ENCODE measurements at regions not wholly inside any gene's neighbourhood (a gene's known extent, or its start where the extent isn't known, plus 50 kb on each side); places are given as distances from the start of the nearest gene placed in this dataset.
"Not testable (repeated sequence)": the region's sequence is repeated elsewhere in the genome, so short reads cannot be mapped to it uniquely, and the experiment has no call there.

DNA sequence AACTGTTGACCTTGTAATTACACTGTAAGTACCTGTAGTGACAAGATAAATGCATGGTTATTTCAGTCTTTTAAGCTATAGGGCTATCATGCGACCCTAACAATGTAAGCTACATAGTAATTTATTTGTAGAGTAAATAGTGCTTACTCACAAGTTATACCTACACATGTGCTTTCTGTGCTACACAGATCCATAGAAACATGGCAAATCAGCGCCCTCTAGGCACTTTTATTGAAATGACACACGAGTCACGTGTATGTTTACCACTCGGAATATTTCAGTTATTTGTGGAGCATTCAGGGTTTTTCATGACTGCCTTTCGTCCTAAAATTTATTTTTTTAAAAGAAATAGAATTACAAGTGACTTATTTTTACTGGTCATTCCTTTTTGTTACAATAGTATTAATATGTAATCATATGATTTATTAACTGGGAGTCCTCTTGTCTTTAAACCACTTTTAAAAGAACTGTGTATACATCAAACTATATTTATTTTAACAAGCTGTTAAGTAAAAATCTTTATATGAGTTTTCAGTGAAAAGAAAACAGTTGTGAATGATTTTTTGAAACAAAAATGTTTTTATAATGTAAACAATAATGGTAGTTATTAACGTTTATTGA, 1242.3 kb upstream of the WWC1 start:
- DNase-seq (ENCODE audit: low spot score) = no peak

GRCh38 chr5:167049771-167050567, 1241.5 kb upstream of the WWC1 start:
- no peak for DNase-seq (ENCODE audit: low spot score)

DNA sequence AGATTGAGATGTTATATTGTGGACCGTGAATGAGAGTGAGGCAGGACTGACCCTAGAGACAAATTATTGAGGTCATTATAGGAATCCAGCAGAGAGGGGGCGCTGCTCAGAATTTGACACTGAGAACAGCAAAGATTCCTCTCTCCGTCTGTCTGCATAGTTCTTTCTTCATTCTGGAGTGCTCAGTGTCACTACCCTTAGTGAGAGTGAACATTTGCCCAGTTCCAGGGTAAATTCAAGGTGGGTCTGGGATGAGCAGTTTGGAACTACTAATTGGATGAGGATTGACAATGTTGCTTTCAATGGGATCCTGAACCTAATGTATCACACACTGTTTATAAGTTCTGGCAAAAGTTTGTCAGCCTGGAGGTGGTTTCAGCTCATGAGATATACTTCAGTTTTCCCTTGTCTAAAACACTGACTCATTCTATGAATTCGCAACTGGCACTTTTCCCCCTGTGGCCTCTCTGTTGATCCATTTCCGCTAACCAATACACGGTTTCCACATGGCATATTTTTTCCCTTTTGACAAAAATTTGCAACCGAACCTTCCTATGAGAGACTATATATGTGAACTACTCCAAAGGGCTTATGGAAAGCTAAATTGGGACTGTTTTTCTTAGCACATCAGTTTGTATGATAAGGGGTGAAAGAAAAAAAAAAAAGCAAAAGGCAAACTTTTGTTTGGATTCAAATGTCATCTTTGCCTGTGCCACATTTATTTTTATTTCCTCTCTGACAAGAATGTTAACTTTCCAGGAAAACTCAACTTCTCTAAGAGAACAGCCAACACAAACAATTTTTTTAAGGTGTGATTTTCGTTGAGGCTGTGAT, 1240.7 kb upstream of the WWC1 start:
- no peak for DNase-seq (ENCODE audit: low spot score)

GRCh38 chr5:167051402-167051768, 1240.1 kb upstream of the WWC1 start:
- DNase-seq (ENCODE audit: low spot score) = no peak

- no peak for DNase-seq (ENCODE audit: low spot score)
These were observed 1238.7 kb upstream of the WWC1 start for GRCh38 chr5:167052791-167053190.

DNA sequence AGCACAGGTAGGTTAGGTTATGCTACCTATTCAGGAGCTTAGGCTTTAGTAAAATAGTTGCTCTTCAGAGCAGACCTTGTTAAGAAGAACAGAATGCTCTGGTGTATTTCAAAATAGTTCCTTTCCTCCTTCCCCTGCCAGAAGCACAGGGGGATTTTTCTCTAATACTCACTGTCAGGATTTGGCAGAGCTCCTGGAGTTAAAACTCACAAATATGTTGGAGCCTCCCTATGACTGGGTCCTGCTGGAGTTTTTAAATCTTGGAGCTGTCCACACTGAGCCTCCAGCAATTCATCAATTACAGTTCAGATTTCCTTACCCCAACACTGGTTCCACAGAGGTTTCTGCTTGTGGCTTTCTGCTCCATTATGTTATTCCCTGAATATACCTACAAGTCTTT, 1233.8 kb upstream of the WWC1 start:
- DNase-seq (ENCODE audit: low spot score) = no peak

GRCh38 chr5:167061695-167062094, 1229.8 kb upstream of the WWC1 start:
- DNase-seq (ENCODE audit: low spot score) = no peak

DNA sequence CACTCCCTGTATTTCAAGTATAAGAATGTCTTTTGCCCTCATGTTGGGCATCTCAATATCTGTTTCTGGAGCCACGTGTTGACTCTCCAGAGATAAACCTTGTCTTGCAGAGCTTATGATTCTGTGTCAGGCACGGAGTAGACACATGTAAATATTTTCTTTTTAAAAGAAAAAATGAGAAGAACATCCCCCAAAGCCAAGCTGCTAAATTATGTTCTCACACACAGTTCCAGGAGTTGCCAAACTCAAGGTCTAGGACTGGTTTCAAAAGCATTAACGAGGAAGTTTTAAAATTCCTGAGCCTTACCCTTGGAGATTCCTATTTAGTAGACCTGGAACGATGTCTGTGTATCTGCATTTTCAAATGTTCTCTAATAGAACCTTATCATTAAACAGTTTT, 1228.3 kb upstream of the WWC1 start:
- no peak for DNase-seq (ENCODE audit: low spot score)

DNA sequence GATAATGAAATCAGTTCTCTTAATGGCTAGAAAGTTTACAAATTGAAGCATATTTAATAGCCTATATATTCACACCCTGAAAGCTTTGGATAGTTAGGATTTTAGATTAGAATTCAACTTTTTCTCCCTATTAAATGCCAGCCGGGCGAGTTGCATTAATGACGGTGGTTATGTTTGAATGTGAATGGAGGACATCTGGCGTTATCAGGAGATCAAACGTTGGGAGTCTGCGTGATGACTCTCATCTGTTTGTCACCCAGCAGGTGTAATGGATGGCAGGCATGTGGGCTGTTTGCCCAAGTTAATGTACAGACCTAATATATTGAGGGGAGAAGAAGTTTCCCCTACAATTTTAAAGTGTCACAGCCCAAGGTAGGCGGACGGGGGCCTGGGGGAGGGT, 1227.7 kb upstream of the WWC1 start:
- DNase-seq (ENCODE audit: low spot score) = no peak

GRCh38 chr5:167064198-167064776, 1227.2 kb upstream of the WWC1 start:
- no peak for DNase-seq (ENCODE audit: low spot score)

DNA sequence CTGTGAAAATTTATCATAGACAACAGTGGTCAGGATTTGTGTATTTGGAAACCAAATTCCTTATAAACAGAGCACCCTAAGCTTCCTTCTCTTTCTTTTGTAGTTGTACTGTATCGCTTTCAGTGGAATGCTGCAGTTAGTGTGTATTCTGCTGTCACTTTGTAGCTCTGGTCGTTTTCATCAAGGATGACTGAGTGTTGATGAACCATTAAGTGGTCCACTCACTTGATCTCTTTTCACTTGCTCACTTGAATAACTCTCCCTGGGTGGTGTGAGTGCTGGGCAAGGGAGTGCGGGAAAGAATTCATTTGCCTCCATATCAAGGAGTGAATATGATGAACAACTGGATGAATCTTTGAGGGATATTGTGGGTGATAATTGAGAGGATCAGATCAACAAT, 1225.7 kb upstream of the WWC1 start:
- no peak for DNase-seq (ENCODE audit: low spot score)

DNA sequence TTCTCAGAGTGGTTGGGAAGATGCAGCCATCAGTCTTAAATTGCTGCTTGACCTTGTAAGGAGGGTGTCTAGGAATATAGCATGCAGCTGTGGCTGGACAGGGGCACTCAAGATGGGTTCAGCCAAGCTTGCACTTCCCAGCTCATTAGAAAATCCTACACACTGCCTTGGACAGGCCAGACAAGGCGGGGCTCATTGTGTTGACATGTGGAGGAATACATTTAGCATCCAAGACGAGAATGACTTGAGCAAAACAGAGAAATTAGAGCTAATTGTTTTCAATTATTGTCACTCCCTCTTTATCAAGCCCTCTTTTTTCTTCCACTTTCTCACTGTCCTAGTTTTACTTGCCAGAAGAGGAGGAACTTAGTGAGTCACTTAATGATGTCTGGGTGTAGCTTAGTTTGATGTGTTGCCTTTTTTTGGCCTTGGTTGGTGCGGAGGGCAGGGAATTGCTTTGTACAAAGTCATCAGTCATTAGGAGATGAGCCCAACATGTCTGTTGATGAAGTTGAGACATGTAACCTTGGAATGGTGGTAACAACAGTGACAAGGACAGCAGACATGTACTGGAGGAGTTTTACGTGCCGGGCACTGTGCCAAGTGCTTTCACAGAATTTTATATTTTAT, 1219.3 kb upstream of the WWC1 start:
- no peak for DNase-seq (ENCODE audit: low spot score)

- DNase-seq (ENCODE audit: low spot score) = no peak
These were observed 1209.9 kb upstream of the WWC1 start for GRCh38 chr5:167081561-167081960.

DNA sequence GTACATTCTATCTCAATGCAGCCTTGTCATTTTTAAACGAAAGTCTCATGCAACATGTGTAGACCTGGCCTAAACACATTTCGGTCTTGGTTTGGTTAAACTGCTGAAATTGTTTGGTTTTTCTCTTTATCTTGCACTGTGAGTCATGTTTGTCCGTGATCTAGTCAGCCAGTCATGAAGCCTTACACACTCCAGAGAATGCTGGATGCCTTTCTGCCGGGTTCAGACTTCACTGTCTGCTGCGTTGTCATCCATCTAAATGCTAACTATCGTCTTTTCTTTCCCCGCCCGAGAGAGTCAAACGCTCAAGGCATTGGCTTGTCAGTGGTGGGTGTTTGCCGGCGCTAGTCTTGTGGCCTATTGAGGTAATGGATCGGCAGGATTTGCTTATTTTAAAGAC, 1194.6 kb upstream of the WWC1 start:
- no peak for DNase-seq (ENCODE audit: low spot score)

- no peak for DNase-seq (ENCODE audit: low spot score)
These were observed 1187.1 kb upstream of the WWC1 start for GRCh38 chr5:167104351-167104750.

DNA sequence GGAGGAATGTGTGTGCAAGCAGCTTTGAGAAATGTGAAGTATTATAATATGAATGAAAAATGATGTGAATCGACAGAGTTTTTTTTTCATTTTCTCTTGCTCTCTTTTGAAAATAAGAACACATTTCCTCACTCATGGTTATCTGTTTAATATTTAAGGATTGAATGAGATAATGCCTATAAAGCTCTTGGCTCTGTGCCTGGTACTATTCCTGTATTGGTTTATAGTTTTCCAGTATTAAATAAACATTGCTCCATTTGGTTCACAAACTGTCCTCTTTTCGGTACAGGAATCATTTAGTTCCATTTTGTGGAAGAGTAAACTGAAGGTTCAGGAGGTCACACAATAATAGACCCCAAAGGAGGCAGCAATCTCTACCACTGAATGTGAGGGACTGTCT, 1185.5 kb upstream of the WWC1 start:
- no peak for DNase-seq (ENCODE audit: low spot score)

- DNase-seq (ENCODE audit: low spot score) = no peak
These were observed 1183.8 kb upstream of the WWC1 start for GRCh38 chr5:167107684-167108083.

- not testable (repeated sequence) for DNase-seq (ENCODE audit: low spot score)
These were observed 1183.2 kb upstream of the WWC1 start for GRCh38 chr5:167108266-167108665.

DNA sequence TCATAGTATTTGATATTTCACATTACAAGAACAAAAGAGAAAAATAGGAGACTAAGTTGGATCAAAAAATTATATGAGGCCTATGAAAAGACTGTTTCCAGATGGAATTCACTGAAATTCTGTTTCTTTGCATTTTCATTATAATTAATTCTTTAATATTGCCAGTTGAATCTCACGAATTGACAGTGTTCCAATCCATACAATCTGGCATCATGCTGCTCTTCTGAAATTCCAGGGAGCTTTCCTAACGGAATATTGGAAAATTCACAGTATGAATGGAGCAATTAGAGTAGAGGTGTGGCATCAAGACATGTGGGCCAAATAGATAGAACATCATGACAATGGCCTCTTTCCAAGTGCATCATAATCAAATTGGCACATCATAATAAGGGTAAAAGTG, 1178.9 kb upstream of the WWC1 start:
- no peak for DNase-seq (ENCODE audit: low spot score)

DNA sequence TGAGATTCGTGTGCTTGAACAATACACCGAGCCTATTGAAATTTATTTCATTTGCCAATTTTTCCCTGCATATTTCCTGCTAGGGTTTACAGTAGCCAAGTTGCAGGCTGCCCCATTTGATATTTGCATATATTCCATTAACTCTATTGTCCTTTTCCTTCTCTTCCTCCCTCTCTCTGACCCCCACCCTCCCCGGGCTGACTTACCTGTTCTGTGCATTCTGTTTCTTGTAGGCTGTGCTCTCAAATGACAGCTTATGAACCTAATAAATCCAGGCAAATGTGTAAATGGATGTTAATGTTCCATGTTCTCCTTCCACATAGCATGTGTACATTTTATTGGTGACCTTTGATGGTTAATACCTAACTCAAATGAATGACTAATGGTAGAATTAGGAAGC, 1169.2 kb upstream of the WWC1 start:
- DNase-seq (ENCODE audit: low spot score) = no peak

GRCh38 chr5:167123126-167123525, 1168.3 kb upstream of the WWC1 start:
- DNase-seq (ENCODE audit: low spot score) = no peak

DNA sequence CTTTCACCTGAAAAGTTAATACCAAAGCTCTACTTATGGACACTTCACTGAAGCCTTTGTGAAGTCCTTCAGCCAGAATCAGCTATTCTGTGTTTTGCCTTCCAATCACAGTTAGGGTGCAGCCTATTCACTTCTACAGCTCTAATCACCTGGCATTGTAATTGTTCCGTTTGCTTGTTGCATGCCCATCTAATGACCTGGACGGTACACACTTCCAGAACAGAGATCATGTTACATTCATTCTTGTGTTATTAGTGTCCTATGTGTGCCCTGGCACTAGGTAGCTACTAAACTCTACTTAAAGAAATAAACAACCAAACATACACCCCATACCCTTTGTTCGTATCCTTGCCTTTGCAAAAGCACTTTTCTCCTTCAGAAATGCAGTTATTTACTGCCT, 1162.9 kb upstream of the WWC1 start:
- no peak for DNase-seq (ENCODE audit: low spot score)

Measured in hepatic stellate cell (primary cell).